GM10266 (cell line): ENCODE measurements at regions not wholly inside any gene's neighbourhood (a gene's known extent, or its start where the extent isn't known, plus 50 kb on each side); places are given as distances from the start of the nearest gene placed in this dataset.

ENCODE experiments used
- DNase-seq: peaks from one replicate; pipeline ENCODE4 v3.0.0; 2012; ENCODE audit errors: extremely low spot score
- TF ChIP-seq, protein P1 (sequence below): IDR thresholded peaks from 2 replicates; pipeline ENCODE4 v1.5.1; 2012; ENCODE audit warnings: mild to moderate bottlenecking, low read depth; ENCODE audit not compliant: control insufficient read depth, insufficient read depth; ENCODE audit errors: missing control alignments

DNA sequence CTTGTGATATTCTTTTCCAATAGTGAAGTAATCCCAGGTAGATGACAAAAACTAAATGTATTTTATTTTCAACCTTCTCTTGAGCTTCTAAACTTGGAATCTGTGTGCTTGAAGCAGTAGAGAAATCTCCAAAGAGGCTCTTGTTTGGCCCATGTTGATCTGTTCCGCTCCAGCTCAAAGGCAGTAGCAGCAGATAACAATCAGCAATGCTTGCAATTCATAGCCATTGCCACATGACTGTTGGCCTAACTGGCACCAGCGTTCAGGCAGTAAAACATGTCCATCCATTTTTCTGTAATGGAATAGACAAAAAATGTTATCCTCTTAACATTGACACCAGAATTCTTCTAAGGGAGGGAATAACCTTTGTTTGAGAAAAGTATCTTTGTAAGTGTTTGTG lies 270.7 kb upstream of the MSX2 start:
- no peak for DNase-seq
- TF ChIP-seq, protein P1, sequence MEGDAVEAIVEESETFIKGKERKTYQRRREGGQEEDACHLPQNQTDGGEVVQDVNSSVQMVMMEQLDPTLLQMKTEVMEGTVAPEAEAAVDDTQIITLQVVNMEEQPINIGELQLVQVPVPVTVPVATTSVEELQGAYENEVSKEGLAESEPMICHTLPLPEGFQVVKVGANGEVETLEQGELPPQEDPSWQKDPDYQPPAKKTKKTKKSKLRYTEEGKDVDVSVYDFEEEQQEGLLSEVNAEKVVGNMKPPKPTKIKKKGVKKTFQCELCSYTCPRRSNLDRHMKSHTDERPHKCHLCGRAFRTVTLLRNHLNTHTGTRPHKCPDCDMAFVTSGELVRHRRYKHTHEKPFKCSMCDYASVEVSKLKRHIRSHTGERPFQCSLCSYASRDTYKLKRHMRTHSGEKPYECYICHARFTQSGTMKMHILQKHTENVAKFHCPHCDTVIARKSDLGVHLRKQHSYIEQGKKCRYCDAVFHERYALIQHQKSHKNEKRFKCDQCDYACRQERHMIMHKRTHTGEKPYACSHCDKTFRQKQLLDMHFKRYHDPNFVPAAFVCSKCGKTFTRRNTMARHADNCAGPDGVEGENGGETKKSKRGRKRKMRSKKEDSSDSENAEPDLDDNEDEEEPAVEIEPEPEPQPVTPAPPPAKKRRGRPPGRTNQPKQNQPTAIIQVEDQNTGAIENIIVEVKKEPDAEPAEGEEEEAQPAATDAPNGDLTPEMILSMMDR: no peak

DNA sequence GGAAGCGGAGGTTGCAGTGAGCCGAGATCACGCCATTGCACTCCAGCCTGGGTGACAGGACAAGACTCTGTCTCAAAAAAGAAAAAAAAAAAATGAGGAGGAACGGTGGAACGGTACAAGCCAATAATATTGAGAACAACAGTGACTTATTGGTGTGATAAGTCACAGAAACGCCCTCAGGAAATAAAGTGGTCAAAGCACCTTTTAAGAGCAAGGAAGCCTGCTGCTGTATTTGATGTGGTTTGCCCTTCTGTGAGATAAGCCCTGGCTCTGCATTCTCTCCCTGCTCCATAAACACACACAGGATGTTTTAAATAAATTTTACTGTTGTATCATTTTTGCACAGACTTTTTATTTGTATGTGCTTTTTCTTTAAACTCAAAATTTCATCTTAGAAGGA lies 269.9 kb upstream of the MSX2 start:
- DNase-seq: no peak
- TF ChIP-seq, protein P1: no peak

DNA sequence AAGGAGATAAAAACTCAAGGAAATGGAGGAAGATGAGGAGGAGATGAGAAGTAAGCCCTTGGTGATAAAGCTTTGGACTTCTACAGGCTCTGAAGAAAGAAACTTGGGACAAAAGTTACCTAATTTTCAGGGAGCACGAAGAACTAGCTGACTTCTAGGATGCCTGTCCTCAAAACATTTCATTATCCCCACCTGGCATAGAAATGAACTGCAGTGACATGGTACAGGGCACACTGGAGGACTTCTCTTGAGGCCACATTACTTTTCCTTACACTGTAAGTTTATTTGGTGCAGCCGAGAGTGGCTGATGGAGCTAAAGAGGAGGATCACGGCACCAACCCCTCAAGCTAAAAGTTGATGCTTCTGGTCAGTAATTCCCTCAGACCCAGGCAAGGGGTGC lies 269.5 kb upstream of the MSX2 start:
- DNase-seq: no peak
- TF ChIP-seq, protein P1: no peak

DNA sequence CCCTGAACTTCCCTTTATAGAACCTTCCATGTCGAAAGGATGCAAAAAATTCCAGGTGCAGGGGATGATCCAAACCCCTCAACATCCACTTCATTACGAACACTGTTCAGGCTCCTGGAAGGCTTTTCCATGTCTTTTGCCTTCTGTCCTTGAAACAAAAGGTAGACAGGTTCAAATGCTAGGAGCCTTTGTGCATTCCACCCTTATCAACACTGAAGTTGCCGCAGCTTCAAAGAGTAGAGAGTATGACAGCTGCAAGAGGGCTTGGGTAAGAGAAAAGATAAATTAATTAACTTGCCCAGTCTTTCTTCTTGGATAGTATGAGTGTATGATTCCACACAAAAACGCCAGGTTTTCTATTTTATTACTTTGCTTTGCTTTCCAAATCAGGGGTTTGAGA lies 269.1 kb upstream of the MSX2 start:
- TF ChIP-seq, protein P1: no peak
- no peak for DNase-seq

DNA sequence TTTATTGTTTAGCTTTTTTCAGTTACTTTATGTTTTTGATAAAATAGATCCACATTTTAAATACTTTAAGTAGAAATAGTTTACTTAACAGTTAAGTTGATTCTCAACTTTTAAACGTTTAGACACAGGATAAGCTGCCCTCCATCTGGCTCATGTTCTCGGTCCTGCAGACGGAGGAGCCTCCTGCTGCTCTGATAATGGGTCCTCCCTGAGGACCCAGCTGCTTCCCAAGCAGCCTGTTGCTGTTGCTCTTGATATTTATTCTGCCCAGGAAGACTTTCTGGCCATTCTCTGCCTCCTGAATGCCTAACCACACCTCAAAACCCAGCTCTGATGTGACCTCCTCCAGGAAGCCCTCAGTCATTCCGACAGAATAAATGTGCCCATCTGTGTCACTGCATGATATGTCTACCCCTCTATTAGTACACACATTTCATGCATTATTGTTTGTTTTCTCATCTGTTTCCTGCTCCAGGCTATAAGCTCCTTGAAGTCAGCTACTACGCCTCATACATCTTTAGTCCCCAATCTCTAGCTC lies 267.2 kb upstream of the MSX2 start:
- TF ChIP-seq, protein P1: no peak

DNA sequence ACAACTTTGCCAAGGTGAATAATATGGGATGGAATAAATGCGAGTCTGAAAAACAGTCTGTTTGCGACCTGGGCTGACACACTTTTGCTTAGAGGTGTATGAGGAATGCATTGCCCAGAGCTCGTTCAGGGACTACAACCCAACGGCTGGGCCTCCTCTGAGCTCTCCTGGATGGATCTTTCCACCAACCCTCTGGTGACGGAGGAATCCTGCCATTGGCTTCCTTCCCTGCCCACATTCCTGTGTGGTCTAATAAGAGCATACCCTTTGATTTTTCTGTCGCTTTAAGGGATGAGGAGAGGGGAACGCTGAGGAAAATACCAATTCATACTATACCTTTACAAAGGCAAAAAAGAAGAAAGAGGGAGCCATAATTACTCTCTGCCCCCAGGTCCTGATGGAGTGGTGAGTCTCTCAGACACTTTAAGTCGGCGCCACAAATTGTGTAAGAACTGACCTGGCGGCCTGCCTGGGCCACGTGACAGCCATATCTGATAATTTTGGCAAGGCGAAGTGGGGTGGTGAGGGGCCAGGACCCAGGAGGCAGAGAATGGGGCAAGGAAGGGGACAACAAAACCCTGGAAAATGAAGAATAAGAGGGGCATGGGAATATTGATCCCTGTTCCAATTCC lies 265.2 kb upstream of the MSX2 start:
- DNase-seq: no peak
- TF ChIP-seq, protein P1: no peak

More for the DNA sequence above, 267.2 kb upstream of the MSX2 start:
- DNase-seq: no peak

DNA sequence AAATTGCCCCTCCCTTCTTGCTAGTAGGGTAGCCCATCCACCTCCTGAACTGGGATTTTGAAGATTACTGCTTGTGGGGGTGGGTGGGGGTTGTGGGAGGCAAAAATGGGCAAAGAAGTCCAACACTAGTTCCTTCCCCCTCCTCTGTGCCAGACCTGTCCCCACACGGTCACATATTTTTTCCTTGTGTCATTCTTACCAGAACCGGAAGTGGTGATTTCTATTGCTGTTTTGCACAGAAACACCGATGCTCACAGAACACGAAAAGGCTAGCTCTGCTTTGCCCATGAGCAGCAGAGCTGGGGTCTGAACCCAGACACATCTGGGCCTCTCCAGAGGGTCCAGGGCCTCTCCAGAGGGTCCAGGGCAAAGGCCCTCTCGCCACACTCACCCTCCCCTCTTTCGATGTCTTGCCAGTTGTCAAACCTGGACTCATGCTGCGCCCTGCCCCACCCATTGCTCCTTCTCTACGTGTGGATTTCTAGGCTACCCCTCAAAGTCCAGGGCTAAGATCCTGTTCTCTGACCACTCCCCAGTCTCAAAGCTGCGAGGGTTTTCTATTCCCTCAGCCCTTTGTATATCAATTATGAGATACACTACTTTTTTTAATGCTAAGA lies 264.4 kb upstream of the MSX2 start:
- TF ChIP-seq, protein P1: no peak
- no peak for DNase-seq
